ENCODE measurements at regions not wholly inside any gene's neighbourhood (a gene's known extent, or its start where the extent isn't known, plus 50 kb on each side); places are given as distances from the start of the nearest gene placed in this dataset.

DNA sequence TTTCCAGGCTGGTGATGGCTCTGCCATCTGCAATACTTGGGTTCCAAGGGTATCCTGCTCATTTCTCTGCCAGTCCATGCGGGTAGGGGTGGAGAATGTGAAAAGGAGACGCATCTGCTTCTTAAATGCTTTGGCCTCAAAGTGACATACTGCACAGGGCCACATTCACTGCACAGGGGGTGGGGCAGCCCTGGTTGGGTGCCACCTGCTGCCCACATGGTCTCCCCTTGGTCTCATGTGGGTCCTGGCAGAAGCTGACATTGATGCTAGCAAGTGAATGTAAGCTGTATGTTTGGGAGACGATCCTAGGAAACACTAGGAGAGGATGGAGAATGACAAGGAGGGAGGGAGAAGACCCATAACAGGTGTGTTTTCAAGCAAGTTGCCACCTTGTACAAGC lies 140.9 kb downstream of the EDN3 start:
- no peak for TF ChIP-seq CTCF (IDR thresholded peaks at IDR 0.05)
- no peak for TF ChIP-seq POLR2A (IDR thresholded peaks at IDR 0.05)
